NCI-H2171 treated with DMSO at 0.1 percent for 48 hours (cell line): ENCODE measurements at regions not wholly inside any gene's neighbourhood (a gene's known extent, or its start where the extent isn't known, plus 50 kb on each side); places are given as distances from the start of the nearest gene placed in this dataset.

ENCODE experiments used
- DNase-seq: peaks from one replicate; lab custom pipeline; 2025; lab: John Stamatoyannopoulos, UW

GRCh38 chr3:156760333-156760732 is 65.8 kb upstream of the LEKR1 start:
- no peak for DNase-seq

DNA sequence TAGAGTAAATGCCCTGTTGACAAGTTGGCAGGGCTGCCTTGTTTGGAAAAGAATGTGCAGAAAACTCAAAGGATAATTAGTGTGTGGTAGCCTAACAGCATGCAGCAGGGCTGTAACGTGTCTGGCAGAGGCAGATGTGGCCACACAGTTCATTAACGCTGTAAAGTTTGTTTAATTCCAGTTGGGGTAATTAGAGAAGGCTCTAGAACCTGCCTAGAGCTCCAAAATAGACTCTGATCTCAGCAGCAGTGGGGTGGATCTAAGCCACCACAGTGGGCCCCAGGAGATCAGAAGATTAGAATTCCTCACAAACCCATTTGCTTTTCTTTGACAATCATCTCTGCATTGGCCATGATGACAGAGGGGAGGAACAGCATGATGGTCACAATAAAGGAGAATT is 65.1 kb upstream of the LEKR1 start:
- DNase-seq = peak; percentile 75

DNA sequence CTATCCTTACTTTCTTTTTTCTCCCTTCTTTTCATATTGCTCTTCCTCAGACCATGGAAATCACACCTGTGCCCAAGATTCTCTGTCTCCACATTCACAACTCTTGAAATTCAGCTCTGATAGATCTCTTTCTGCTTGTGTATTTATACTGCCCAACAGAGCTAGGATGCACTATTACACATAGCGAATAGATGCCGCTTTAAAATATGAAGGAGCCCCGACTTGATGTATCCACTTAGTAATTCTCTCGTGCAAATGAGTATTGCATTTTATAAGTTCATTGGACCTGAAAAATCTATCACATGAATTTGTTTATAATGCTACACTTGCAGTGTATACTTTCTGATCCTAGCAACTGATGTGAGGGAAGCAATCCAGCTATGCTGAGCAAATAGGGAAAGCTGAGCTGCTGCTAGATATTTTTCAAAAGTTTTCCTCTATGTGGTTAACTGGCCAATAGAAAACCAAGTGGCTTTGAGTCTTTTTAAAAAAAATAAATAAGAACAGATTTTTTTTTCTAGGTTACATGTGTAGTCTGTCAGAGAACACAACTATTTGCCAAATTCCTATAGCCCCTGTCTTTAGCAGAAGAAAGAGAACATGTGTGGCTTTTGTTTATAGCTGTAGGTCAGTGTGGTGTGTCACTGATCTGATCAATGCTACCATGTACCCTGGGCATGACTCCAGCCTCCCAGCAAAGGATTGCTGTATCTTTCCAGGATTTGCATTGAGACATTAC is 64.3 kb upstream of the LEKR1 start:
- no peak for DNase-seq

- no peak for DNase-seq
These were observed 63.4 kb upstream of the LEKR1 start for GRCh38 chr3:156762631-156763185.

- DNase-seq = no peak
These were observed 62.8 kb upstream of the LEKR1 start for GRCh38 chr3:156763386-156763785.

DNA sequence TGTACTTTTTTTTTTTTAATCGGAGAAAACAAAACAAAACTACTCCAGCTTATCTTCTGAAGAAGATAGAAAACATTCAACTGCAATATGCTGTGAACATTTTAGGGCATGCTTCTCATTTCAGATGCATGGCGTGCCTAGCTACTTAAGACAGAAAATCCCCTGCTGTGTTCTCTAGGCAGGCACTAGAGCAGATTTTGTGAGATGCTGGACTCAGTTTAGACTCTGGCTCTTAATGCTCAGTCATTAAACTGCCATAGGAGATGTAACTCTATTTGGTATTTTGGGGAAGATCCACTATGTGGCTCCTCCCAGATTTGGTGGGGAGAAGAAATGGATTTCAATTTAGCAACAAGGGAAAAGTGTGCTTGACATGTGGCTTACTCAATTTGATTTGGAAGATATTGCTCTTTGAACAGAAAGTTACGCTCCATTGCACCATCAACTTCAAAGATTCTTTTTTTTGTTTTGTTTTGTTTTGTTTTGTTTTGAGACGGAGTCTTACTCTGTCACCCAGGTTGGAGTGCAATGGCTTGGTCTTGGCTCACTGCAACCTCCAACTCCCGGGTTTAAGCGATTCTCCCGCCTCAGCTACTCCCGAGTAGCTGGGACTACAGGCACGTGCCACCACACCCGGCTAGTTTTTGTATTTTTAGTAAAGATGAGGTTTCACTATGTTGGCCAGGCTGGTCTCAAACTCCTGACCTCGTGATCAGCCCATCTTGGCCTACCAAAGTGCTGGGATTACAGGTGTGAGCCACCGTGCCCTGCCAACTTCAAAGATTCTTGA is 62.0 kb upstream of the LEKR1 start:
- DNase-seq = no peak

DNA sequence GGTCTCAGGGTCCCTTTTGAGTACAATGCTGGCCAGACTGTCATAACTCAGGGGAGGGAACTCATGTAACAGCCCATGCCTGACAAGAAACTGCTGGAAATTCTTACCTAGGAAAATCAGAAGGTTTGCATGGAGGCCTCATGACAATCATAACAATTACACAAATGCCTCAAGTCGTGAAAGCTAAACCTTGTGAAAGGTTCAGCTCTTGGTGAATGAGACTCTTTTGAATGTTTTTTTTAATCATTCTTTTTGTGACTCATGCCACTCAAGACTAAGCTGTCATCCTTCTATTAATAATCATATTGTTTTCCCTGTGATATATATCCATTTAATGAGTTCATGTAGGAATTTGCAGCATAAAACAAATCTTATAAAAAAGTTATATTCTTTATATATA is 61.4 kb upstream of the LEKR1 start:
- DNase-seq = no peak

GRCh38 chr3:156768390-156768789 is 57.8 kb upstream of the LEKR1 start:
- no peak for DNase-seq

- DNase-seq = no peak
These were observed 56.2 kb upstream of the LEKR1 start for GRCh38 chr3:156769721-156770654.

GRCh38 chr3:156770699-156771414 is 55.3 kb upstream of the LEKR1 start:
- no peak for DNase-seq

- DNase-seq = no peak
These were observed 53.5 kb upstream of the LEKR1 start for GRCh38 chr3:156772588-156773206.

GRCh38 chr3:156776031-156776430 is 50.1 kb upstream of the LEKR1 start:
- DNase-seq = no peak
